GM19467 (cell line): ENCODE measurements at regions not wholly inside any gene's neighbourhood (a gene's known extent, or its start where the extent isn't known, plus 50 kb on each side); places are given as distances from the start of the nearest gene placed in this dataset.

ENCODE experiments used
- ATAC-seq: cut with Tn5 transposase; IDR thresholded peaks from one replicate; pipeline ENCODE4 v1.9.1; 2021; ENCODE audit warnings: mild to moderate bottlenecking, moderate library complexity; ENCODE audit not compliant: unreplicated experiment

DNA sequence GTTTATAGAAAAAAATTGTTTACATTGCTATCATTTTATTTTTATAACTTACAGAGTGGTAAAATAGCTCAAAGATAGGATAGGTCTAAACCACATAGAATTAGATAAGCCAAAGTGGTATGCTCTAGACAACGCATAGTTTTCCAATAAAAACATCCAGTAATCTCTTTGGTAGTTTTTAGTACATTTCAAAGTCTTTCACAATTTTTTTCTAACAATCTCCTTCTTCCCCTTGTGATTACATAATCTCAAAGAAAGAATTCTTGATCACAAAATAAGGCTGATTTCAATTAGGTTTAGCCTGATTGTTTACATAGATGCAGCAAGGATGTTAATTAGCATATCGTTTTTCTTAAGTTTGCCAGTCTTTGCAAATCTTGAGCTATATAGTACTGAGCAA, 460.0 kb downstream of the FUT8 start:
- no peak for ATAC-seq

DNA sequence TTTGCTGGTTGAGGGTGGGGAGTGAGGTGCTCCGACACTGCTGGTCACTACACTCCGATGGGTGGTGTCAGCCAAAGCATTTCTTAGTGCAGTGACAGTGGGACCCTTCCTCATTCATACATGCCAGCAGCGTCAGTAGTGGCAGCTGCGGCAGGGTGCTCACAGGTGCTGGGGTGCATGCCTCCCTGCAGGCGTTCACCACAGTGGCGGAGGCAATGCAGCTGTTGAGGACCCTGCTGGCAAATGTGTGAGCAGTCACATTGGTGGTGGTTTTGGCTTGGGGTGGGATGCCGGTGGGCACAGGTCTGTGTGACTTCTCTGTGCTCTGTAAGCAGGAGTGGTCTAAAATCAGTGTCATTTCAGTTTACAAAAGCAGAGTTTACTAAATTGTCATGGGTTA, 464.6 kb downstream of the FUT8 start:
- ATAC-seq, result no peak

DNA sequence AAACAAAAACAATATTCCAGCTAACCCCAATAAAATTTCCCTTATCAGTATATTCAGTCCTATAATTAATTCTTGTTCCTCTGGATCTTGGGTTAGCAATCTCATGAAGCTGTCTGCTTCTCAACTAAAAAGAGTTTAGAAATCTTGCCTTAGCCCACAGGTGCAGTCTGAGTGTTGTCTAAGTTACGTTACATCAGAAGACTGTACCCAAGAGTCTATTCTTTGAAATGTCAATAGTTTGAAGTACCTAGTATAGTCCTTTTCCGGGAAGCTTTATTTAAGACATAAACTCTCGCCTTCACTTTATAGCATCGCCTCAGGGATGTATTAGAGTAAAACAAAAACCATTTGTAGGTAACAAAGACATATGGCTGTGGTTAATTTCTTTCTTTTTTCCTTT, 465.1 kb downstream of the FUT8 start:
- ATAC-seq, result no peak

DNA sequence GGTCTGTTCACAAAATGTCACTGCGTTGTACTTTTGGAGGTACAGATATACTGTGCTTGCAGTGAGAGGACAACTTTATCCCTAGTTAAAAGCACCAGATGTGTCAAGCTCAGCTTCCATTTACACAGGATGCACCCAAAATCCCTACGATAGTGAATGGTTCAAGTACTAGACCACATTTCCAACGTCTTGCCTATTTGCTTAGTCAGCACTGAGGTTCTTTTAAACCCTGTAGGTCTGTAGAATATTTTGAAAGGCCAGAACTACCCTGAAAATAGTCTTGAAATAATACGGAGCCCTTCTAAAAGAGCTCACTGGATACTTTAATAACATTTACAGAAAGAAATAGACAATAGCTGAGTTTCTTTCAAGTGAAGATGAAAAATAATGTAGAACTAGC, 466.1 kb downstream of the FUT8 start:
- no peak for ATAC-seq

DNA sequence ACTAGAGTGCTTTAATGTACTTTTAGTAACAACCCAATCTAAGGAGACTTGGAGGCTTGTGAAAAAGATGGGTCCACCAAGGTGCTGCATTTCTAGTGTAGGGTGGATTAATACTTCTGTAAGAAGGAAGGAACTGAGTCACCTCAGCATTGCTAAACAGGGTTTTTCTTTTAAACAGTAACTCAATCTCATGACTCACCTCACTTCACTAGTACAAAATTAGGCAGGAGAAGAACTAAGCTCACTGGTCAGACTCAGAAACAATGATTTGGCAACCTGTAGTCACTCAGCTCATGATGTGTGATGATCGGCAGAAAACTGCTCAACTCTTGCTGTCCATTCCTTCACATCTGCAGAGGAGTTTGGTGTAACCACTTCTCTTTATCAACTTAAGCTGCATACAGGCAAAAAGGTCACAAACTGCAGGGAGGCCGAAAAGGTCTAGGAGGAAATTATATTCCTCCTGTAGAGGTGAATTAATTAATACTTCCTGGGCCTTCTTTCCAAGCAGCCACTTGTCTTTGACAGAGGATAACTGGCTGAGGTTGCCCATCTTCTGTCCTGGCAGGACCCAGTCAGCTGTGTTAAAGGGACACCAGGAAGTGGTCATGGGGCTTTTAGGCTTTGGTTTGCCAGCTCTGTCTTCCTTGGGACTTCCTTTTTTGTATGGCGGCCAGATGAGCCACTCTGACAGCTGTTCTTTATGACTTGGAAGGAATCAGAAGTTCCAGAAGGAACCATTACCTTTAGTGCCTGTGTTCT, 466.9 kb downstream of the FUT8 start:
- no peak for ATAC-seq

DNA sequence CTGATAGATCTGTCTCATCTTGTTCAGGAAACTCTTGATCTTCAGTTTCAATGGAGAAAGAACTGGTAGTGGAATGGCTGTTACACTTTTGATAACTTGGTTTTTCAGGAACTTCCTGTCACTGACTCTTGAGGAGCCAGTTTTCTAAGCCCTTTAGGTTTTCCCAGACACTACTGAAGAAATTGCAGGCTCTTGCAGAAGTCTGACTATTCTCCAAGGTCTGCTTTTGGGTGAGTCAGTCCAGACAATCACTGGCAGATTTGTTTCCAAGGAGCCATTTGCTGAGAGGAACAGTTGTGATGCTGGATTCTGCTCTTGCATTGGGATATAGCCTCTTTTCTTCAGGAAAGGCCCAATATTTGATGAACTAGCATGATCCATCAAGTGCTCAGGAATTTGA, 468.0 kb downstream of the FUT8 start:
- no peak for ATAC-seq

DNA sequence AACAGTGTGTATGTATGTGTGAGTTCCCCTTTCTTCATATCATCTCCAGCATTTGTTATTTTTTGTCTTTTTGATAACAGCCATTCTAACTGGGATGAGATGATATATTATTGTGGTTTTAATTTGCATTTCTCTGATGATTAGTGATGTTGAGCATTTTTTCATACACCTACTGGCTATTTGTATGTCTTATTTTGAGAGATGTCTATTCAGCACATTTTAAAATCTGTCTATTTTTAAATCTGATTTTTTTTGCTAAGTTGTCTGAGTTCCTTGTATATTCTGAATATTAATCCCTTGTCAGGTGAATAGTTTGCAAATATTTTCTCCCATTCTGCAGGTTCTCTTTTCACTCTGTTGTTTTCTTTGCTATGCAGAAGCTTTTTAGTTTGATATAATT, 469.1 kb downstream of the FUT8 start:
- ATAC-seq, result no peak

DNA sequence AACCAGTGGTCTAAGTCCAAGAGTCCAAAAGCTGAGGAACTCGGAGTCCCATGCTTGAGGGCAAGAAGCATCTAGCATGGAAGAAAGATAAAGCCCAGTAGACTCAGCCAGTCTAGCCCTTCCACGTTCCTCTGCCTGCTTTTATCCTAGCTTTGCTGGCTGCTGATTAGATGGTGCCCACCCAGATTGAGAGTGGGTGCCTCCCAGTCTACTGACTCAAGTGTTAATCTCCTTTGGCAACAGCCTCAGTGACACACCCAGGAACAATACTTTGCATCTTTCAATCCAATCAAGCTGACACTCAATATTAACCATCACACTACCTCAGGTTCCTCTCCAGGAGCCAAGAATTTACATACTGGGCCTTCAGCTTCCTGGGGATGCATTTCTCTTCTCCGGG, 476.1 kb downstream of the FUT8 start:
- no peak for ATAC-seq

DNA sequence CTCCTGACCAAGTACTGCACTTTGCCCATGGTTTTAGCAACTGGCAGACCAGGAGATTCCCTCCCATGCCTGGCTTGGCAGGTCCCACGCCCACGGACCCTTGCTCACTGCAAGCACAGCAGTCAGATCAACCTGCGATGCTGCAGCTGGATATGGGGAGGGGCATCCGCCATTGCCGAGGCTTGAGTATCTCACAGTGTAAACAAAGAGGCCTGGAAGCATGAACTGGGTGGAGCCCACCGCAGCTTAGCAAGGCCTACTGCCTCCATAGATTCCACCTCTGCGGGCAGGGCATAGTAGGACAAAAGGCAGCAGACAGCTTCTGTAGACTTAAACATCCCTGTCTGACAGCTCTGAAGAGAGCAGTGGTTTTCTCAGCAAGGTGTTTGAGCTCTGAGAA, 479.8 kb downstream of the FUT8 start:
- no peak for ATAC-seq

DNA sequence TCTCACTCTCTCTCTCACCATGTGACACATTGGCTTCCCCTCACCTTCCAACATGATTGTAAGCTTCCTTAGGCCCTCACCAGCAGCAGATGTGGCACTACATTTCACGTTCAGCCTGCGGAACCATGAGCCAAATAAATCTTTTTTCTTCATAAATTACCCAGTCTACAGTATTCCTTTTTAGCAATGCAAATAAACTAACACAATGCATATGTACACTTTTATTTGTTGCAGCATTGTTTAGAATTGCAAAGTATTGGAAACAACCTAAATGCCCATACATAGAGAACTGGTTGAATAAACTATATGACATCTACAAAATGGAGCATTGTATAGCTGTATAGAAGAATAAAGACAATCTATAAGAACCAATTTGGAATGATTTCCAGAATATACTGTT, 487.6 kb downstream of the FUT8 start:
- no peak for ATAC-seq

DNA sequence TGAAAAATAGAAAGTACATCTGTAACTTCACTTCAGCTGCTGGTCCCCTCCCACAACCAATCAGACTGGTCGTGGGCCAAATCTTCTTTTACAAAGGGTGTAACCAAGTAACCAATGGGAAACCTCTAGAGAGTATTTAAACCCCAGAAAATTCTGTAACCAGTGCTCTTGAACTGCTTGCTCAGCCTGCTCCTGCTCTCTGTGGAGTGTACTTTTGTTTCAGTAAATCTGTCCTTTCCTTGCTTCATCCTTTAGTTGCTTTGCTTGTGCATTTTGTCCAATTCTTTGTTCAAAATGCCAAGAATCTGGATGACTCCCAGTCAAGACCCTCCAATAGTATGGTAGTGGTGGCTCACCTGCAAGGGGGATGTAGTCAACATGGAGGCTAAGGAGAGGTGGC, 489.1 kb downstream of the FUT8 start:
- no peak for ATAC-seq

DNA sequence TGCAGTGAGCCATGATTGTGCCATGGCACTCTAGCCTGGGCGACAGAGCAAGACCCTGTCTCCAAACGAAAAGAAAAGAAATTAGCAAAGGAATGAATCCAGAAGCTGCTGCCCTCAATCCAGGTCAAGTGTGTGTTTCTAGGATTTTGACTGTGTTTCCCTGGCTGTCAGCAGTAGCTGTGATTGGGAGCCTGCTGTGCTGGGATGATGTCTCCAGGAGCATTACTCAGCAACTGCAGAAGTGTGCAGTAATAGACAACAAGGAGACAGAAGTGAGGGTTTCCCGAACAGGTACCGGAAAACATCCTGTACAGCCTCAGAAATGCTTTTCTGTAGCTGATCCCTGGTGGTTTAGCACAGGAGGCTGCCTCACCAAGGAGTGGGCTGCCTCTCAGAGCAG, 492.5 kb downstream of the FUT8 start:
- no peak for ATAC-seq

DNA sequence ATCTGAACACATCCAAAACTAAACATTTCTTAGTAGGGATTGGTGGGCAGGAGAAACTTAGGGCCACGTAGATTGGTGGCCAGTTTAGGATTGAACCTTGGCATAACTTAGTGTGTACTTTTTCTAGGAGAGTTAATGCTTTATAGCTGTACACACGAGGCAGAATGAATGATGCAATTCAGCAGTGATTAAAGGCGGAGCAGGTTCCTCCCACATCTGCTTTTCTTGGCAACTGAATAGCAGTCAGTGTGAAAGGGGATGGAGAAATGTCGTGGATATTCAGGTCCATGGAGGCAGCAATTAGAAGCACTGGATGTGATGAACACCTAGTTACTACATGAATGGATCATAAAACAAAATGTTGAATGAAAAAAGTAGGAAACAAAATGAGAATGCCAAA, 493.8 kb downstream of the FUT8 start:
- ATAC-seq, result no peak

DNA sequence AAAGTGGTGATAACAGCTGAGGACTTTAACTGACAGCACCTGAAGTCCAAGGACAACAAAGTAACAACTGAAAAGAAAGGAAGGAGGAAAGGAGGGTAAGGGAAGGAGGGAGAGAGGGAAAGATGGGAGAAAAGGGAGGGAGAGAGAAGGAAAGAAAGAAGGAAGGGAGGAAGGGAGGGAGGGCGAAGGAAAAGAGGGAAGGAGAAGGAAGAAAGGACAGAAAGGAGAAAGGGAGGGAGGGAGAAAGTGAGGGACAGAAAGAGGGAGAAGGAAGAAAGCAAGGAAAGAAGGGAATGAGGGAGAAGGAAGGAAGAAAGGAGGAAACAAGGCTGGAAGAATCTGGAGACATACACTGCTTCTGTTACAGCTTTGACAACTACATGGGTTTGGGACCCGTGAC, 494.4 kb downstream of the FUT8 start:
- no peak for ATAC-seq

DNA sequence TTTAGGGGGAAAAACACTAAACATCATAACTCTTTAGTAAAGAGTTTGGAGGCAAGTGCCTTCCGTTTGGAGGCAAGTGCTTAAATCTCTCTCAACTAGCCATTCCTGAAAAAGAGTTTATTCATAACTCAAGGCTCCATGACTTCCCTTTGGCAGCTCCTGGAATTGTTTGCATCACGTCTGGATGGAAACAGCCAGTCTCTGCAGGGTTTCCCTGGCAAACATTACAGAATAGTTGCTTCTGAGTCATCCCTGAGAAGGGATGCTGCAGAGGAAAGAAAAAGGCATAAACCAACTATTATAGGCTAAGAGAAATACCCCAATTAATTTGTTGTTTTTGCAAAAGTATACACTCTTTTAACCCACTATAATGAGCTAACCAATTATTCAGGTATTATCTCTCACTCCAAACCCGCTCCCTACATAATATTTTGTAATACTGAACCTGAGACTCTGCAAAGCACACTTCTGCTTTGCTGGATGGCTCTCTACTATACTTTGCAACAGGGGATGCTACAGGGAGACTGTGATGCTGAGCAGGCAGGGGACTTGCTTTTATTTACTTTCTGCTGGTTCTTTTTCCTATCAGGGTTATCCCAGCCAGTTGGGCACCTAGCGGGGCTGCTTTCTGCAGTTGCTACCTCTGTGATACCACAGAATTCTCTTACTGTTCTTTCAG, 497.7 kb downstream of the FUT8 start:
- no peak for ATAC-seq

DNA sequence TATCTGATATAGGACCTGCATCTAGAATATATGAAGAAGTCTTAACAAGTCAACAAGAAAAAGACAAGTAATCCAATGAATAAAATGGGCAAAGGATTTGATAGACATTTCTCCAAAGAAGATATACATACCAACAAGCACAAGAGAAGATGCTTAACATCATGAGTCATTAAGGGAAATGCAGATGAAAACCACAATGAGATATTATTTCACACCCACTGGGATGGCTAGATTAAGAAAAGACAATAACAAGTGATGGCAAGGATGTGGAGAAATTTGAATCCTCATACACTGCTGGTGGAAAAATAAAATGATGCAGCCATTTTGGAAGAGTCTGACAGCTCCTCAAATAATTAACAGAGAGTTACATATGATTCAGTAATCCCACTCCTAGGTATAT, 502.6 kb downstream of the FUT8 start:
- no peak for ATAC-seq

DNA sequence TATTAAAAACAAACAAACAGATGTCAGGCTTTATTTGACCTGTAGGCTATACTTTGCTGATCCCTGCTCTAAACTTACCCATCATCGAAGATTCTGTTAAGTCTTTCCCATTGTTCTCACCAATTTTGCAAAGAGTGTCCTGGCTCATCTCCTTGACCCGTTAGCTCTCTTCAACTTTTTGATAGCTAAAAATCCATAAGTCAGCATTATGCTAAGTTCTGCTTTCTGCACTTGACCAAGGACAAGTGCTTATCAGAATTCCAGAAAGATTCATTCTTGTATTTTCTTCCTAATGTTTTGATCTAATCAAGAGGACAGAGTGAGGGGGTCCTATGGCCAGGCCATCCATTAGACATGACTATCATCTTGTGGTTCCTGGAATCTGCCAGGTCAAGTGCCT, 503.5 kb downstream of the FUT8 start:
- ATAC-seq, result no peak

DNA sequence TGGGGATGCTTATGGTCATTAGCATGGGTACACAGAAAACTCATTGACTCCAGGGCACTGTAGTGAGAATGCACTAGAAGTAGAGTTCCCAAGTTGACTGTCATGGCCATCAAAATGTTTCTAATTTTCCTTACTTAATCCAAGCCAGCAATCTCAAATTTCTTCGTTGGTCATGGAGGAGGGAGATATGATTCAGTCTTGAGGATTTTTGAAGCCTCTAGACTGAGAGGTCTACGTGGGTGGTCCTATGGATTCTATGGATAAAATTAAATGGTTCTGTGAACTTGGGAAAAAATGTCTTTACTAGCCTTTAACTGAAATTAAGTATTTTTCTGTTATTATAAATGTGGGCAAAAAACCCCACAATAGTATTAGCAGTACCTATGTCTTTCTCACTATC, 508.5 kb downstream of the FUT8 start:
- ATAC-seq, result no peak

DNA sequence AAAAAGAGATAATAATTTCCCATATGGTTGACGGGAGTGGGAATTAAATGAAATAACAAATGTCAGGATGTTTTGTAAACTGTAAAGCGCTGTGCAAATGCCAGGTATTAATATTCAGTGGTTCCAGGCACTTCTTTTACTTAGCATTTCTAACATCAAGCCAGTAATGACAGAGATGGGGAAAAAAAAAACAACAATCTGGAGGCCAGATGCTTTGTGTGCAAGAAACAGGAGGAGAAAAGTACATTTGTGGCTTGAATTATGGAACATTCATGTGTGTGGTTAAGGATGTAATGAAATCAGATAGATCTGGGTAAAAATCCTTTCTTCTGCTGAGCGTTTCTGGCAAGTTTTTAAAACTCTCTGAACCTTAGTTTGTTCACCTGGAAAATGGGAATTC, 509.6 kb downstream of the FUT8 start:
- no peak for ATAC-seq

DNA sequence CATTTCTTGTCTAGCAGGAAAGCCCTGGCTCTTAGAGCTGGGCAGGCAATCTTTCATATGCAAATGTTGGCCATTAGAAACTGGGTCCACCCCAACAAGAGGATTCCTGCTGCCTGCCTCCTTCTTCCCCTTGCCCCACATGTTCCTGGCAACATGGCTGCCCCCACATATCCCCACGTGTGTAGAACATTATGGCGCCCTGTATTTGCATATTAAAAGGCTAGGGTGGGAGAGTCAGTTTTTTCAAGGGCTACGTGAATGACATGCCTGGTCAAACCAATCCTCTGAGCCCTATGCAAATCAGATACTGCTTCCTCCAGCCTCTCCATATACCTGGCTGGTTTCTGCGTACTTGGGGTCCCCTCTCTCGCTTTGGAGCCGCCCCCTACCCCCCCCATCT, 514.0 kb downstream of the FUT8 start:
- no peak for ATAC-seq

DNA sequence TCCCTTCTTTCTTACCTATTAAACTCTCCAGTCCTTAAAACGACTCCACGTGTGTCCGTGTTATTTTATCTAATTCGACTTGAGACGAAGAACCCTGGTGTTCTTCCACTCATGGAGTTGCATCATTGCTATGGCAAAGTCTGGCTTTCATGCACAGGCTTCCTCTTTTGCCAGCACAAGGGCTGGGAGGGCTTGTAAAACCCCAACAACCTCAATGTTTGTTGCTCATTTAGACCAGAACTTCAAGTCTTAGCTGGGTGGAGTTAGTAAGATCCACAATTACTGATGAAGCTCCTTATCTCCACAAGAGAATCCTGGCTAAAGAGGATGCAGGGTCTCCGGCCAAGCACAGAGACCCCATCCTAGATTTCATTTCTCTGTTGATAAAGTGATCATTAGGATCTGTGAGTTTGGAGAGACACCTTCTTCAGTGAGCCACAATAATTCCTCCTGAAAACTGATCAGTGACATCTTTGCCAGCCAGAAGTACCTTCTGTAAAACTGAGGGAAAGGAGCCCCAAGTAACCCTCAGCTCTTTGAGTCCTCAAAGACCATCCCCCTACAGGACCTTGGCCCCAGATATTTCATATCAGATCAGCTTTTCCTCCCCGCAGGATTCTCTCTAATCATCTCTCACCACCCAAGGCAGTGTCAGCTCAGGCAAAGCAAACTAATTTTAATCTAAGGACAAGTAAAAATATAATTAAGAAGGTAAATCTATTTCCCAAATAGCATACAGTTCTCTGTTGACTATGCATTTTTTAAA, 514.6 kb downstream of the FUT8 start:
- ATAC-seq, result no peak

DNA sequence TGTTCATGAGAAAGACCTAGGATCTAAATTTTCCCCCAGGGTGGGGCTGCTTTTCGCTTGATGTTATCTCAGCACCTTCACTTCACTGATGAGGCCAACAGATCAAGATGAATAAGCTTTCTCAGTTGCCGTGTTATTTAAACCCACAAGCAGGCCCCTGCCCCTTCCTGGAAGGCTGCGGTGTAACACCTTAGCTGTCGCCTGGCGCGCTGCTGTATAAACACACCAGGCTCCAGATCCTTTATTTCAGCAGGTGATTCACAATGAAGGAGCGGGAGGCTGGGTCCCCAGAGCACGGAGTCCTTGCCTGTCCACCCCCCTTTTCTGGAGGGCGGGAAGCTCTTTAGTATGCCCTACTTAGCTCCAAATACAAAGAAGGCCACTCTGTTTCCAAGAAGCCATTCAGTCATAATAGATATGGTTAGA, 515.4 kb downstream of the FUT8 start:
- ATAC-seq, result no peak
